ENCODE measurements at regions not wholly inside any gene's neighbourhood (a gene's known extent, or its start where the extent isn't known, plus 50 kb on each side); places are given as distances from the start of the nearest gene placed in this dataset.

- H3K9me3 Mint-ChIP-seq = no peaks in the 10 kb centered on the region
- CTCF ChIA-PET = no interaction called here
- no peak overlapping the region for H3K4me3 Mint-ChIP-seq
- no peaks in the 10 kb centered on the region for H3K36me3 Mint-ChIP-seq
- no peaks in the 10 kb centered on the region for H3K27me3 Mint-ChIP-seq
- no peak overlapping the region for H3K27ac Mint-ChIP-seq
- no peak for DNase-seq
- H3K4me1 Mint-ChIP-seq = no peaks in the 10 kb centered on the region
Measured at GRCh38 chr2:5453220-5454050, 238.7 kb upstream of the SOX11 start.

DNA sequence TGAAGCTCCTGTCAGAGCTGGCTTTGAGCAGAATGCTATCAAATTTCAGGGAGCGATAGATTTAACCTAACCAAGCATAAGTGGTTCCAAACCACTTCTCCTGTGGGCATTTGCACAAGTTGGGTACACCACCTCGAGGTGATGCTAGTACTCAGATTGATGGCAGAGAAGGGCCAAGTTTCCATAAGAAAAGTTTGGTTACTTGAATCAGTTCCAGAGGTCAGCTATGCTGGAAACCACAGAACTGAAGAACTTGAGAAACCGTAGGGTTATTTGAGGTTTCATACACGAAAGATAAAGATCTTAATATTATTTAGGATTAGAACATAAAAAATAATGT, 238.2 kb upstream of the SOX11 start:
- no peaks in the 10 kb centered on the region for H3K36me3 Mint-ChIP-seq
- CTCF ChIA-PET = no interaction called here
- no peak overlapping the region for H3K4me3 Mint-ChIP-seq
- H3K27ac Mint-ChIP-seq = no peak overlapping the region
- no peaks in the 10 kb centered on the region for H3K4me1 Mint-ChIP-seq
- no peak for DNase-seq
- H3K27me3 Mint-ChIP-seq = no peaks in the 10 kb centered on the region
- H3K9me3 Mint-ChIP-seq = no peaks in the 10 kb centered on the region

GRCh38 chr2:5459041-5459440, 233.1 kb upstream of the SOX11 start:
- no peak overlapping the region for H3K4me3 Mint-ChIP-seq
- H3K4me1 Mint-ChIP-seq = no peaks in the 10 kb centered on the region
- no peak for DNase-seq
- CTCF ChIA-PET = no interaction called here
- H3K9me3 Mint-ChIP-seq = no peaks in the 10 kb centered on the region
- H3K36me3 Mint-ChIP-seq = no peaks in the 10 kb centered on the region
- no peaks in the 10 kb centered on the region for H3K27me3 Mint-ChIP-seq
- no peak overlapping the region for H3K27ac Mint-ChIP-seq

GRCh38 chr2:5464657-5465056, 227.5 kb upstream of the SOX11 start:
- no peaks in the 10 kb centered on the region for H3K4me1 Mint-ChIP-seq
- no peak for DNase-seq
- no peak overlapping the region for H3K27ac Mint-ChIP-seq
- no peak overlapping the region for H3K4me3 Mint-ChIP-seq
- CTCF ChIA-PET = no interaction called here
- H3K9me3 Mint-ChIP-seq = no peaks in the 10 kb centered on the region
- no peaks in the 10 kb centered on the region for H3K27me3 Mint-ChIP-seq
- no peaks in the 10 kb centered on the region for H3K36me3 Mint-ChIP-seq

GRCh38 chr2:5465859-5466258, 226.3 kb upstream of the SOX11 start:
- no peak for DNase-seq
- no peaks in the 10 kb centered on the region for H3K4me1 Mint-ChIP-seq
- no peaks in the 10 kb centered on the region for H3K36me3 Mint-ChIP-seq
- no peaks in the 10 kb centered on the region for H3K9me3 Mint-ChIP-seq
- H3K4me3 Mint-ChIP-seq = no peak overlapping the region
- no peak overlapping the region for H3K27ac Mint-ChIP-seq
- CTCF ChIA-PET = no interaction called here
- no peaks in the 10 kb centered on the region for H3K27me3 Mint-ChIP-seq

DNA sequence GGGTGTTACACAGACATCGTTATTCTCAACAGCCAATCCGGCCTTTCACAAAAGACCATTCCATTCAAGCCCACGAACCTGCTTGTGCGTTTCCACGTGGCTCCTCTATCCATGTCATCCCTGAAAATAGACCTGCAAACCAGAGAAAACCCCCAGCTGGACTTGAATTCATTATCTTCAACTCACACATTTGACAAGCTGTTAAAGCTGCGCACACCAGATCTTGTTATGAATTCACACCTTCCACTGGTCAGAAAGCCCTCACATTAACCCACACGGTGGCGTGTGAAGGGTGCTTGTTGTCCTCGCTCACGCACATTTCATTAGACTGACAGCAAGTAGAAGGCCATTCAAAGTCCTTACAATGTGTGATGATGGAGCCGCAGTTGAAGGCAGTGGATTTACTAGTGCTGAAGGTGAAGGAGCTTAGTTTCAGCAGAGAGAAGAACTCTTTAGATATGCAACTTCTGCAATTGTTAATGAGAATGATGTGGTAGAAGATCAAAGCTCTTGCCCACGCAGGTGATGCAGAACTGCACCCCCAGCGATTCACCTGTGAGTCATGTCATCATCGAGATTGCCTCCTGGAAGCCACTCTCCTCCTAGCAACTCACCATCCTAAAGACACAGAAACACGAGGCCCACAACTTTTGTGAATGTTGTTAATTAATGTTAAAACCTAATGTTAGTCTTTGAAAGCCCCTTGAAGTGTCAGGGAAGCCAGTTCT, 224.8 kb upstream of the SOX11 start:
- CTCF ChIA-PET = no interaction called here
- Mint-ChIP-seq H3K9me3 (no peaks in the 10 kb centered on the region), H3K36me3 (no peaks in the 10 kb centered on the region), H3K27me3 (no peaks in the 10 kb centered on the region), H3K4me1 (no peaks in the 10 kb centered on the region), H3K4me3 (no peak overlapping the region), H3K27ac (no peak overlapping the region)
- DNase-seq = no peak

GRCh38 chr2:5472673-5473072, 219.5 kb upstream of the SOX11 start:
- Mint-ChIP-seq H3K36me3 (no peaks in the 10 kb centered on the region), H3K4me1 (no peaks in the 10 kb centered on the region), H3K9me3 (no peaks in the 10 kb centered on the region)

GRCh38 chr2:5473635-5474034, 218.5 kb upstream of the SOX11 start:
- H3K4me1 Mint-ChIP-seq = no peaks in the 10 kb centered on the region
- H3K4me3 Mint-ChIP-seq = no peak overlapping the region
- CTCF ChIA-PET = no interaction called here
- H3K9me3 Mint-ChIP-seq = no peaks in the 10 kb centered on the region
- no peaks in the 10 kb centered on the region for H3K36me3 Mint-ChIP-seq
- H3K27me3 Mint-ChIP-seq = no peaks in the 10 kb centered on the region
- no peak for DNase-seq
- no peak overlapping the region for H3K27ac Mint-ChIP-seq

More at GRCh38 chr2:5472673-5473072, 219.5 kb upstream of the SOX11 start:
- Mint-ChIP-seq H3K4me3 (no peak overlapping the region), H3K27me3 (no peaks in the 10 kb centered on the region), H3K27ac (no peak overlapping the region)
- CTCF ChIA-PET = no interaction called here
- DNase-seq = no peak

- H3K4me1 Mint-ChIP-seq = no peaks in the 10 kb centered on the region
- no peaks in the 10 kb centered on the region for H3K36me3 Mint-ChIP-seq
- H3K4me3 Mint-ChIP-seq = no peak overlapping the region
- DNase-seq = no peak
- CTCF ChIA-PET = no interaction called here
- no peaks in the 10 kb centered on the region for H3K9me3 Mint-ChIP-seq
- no peak overlapping the region for H3K27ac Mint-ChIP-seq
- no peaks in the 10 kb centered on the region for H3K27me3 Mint-ChIP-seq
Measured at GRCh38 chr2:5474716-5475115, 217.5 kb upstream of the SOX11 start.

- Mint-ChIP-seq H3K4me3 (no peak overlapping the region), H3K9me3 (no peaks in the 10 kb centered on the region), H3K36me3 (no peaks in the 10 kb centered on the region), H3K27ac (no peak overlapping the region), H3K4me1 (no peaks in the 10 kb centered on the region), H3K27me3 (no peaks in the 10 kb centered on the region)
- DNase-seq = no peak
- CTCF ChIA-PET = no interaction called here
Measured at GRCh38 chr2:5479265-5479928, 212.8 kb upstream of the SOX11 start.

GRCh38 chr2:5482929-5483331, 209.3 kb upstream of the SOX11 start:
- Mint-ChIP-seq H3K4me1 (no peaks in the 10 kb centered on the region), H3K4me3 (no peak overlapping the region), H3K36me3 (no peaks in the 10 kb centered on the region), H3K27ac (no peak overlapping the region), H3K9me3 (no peaks in the 10 kb centered on the region), H3K27me3 (no peaks in the 10 kb centered on the region)
- CTCF ChIA-PET = no interaction called here
- no peak for DNase-seq

- Mint-ChIP-seq H3K27me3 (no peaks in the 10 kb centered on the region), H3K9me3 (peaks cover 1% of the 10 kb centered on the region), H3K27ac (no peak overlapping the region), H3K4me1 (no peaks in the 10 kb centered on the region), H3K4me3 (no peak overlapping the region), H3K36me3 (no peaks in the 10 kb centered on the region)
- DNase-seq = no peak
- CTCF ChIA-PET = no interaction called here
Measured at GRCh38 chr2:5484868-5485267, 207.3 kb upstream of the SOX11 start.

DNA sequence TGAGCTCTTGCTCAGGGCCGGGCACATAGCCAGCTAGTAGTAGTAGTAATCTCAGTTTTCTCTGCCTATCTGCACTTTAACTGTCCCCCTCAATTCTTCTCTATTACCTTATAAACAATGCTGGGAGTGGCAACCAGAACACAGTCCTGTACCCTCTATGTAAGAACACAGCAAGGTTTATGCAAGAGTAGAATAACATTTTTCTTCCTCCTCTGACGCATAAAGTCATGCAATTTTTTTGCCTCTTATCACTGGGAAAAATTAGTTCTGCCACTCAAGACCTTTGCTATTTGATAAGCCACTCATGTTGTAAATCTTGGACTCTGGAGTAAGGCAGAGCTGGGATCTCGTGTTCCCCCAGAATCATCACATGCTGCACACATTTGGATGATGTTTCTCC, 200.7 kb upstream of the SOX11 start:
- DNase-seq = no peak
- CTCF ChIA-PET = no interaction called here
- no peaks in the 10 kb centered on the region for H3K27me3 Mint-ChIP-seq
- peaks cover 6% of the 10 kb centered on the region for H3K9me3 Mint-ChIP-seq
- H3K27ac Mint-ChIP-seq = no peak overlapping the region
- H3K4me1 Mint-ChIP-seq = no peaks in the 10 kb centered on the region
- no peaks in the 10 kb centered on the region for H3K36me3 Mint-ChIP-seq
- H3K4me3 Mint-ChIP-seq = no peak overlapping the region

DNA sequence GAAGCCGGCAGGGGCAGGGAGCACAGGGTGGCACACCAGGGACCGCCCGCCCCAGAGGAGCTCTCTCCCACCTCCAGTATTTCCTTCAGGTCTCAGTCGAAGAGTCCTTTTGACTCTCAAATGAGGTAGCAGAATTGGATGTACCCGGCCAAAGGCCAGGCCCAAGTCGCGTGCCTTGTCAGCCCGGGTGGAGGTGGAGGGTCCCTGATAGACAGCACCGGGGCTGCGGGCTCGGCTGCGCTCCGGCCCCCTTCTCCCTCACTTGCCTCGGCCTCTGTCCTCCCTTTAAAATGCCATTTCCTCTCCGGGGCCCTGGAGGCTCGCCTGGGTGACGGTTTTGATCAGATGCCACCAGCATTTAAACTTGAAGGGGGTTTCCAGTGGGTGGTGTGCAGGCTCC, 198.9 kb upstream of the SOX11 start:
- Mint-ChIP-seq H3K27me3 (no peaks in the 10 kb centered on the region), H3K9me3 (peaks cover 5% of the 10 kb centered on the region), H3K36me3 (no peaks in the 10 kb centered on the region), H3K27ac (no peak overlapping the region), H3K4me1 (no peaks in the 10 kb centered on the region), H3K4me3 (no peak overlapping the region)
- CTCF ChIA-PET = no interaction called here
- no peak for DNase-seq

GRCh38 chr2:5494212-5494611, 198.0 kb upstream of the SOX11 start:
- H3K4me1 Mint-ChIP-seq = no peaks in the 10 kb centered on the region
- H3K4me3 Mint-ChIP-seq = no peak overlapping the region
- CTCF ChIA-PET = no interaction called here
- H3K36me3 Mint-ChIP-seq = no peaks in the 10 kb centered on the region
- H3K27me3 Mint-ChIP-seq = no peaks in the 10 kb centered on the region
- no peak overlapping the region for H3K27ac Mint-ChIP-seq
- H3K9me3 Mint-ChIP-seq = peaks cover 5% of the 10 kb centered on the region
- no peak for DNase-seq
